ENCODE measurements at regions not wholly inside any gene's neighbourhood (a gene's known extent, or its start where the extent isn't known, plus 50 kb on each side); places are given as distances from the start of the nearest gene placed in this dataset.

DNA sequence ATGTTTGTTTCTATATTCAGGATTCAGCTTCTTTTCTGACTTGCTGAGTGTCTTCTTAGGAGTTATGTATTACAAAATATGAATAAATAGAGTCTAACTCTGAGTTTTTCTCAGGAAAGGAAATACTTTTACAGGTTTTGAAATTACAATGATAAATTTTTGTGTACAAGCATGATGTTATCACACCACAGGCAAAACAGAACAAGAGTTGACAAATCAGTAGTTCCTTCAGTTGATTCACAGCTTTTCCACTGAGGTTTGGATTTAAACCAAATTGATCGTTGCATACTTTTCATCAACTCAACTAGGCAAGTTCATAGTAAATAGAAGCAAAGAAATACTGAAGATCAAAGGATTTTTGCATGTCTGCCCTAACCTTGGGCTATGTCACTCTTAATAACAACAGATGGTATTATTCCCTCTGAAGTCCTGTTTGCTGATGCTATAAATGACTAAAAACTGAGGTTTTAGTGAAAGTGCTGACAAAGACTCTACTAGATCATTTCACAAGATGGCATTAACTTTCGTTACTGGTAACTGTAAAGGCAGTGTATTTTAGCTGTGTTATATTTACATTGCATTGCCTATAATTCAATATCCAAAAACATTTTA is 520.2 kb downstream of the FLRT2 start:
- Histone ChIP-seq H3K9ac (ENCODE audit: low read depth in 1 of 2, low read length in 2 of 2) (no peak overlapping the region), H3K4me1 (ENCODE audit: control insufficient read depth in 4 of 4, insufficient read depth in 4 of 4, low read length in 3 of 4) (no peaks in the 10 kb centered on the region), H3K27ac (ENCODE audit: low read depth in 1 of 2, low read length in 2 of 2) (no peak overlapping the region), H3K36me3 (ENCODE audit: control insufficient read depth in 4 of 4, insufficient read depth in 3 of 4, low read depth in 1 of 4, low read length in 3 of 4) (no peaks in the 10 kb centered on the region), H3K9me3 (ENCODE audit: control insufficient read depth in 4 of 4, low read length in 3 of 4) (no peaks in the 10 kb centered on the region), H3K27me3 (ENCODE audit: control insufficient read depth in 4 of 4, insufficient read depth in 4 of 4, low read length in 3 of 4) (no peaks in the 10 kb centered on the region), H3K4me3 (ENCODE audit: low read depth in 1 of 3, low read length in 3 of 3) (no peak overlapping the region)
- TF ChIP-seq HNF4A (conservative IDR thresholded peaks at IDR 0.05) (no peak), RAD21 (IDR thresholded peaks at IDR 0.05) (no peak), SP1 (IDR thresholded peaks at IDR 0.05) (no peak), FOXA2 (IDR thresholded peaks at IDR 0.05) (no peak), RXRA (IDR thresholded peaks at IDR 0.05) (no peak), HNF4G (IDR thresholded peaks at IDR 0.05) (no peak), TAF1 (conservative IDR thresholded peaks at IDR 0.05) (no peak), JUND (IDR thresholded peaks at IDR 0.05) (no peak)
- TF ChIP-seq, protein P1, sequence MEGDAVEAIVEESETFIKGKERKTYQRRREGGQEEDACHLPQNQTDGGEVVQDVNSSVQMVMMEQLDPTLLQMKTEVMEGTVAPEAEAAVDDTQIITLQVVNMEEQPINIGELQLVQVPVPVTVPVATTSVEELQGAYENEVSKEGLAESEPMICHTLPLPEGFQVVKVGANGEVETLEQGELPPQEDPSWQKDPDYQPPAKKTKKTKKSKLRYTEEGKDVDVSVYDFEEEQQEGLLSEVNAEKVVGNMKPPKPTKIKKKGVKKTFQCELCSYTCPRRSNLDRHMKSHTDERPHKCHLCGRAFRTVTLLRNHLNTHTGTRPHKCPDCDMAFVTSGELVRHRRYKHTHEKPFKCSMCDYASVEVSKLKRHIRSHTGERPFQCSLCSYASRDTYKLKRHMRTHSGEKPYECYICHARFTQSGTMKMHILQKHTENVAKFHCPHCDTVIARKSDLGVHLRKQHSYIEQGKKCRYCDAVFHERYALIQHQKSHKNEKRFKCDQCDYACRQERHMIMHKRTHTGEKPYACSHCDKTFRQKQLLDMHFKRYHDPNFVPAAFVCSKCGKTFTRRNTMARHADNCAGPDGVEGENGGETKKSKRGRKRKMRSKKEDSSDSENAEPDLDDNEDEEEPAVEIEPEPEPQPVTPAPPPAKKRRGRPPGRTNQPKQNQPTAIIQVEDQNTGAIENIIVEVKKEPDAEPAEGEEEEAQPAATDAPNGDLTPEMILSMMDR (IDR thresholded peaks at IDR 0.05; ENCODE audit: low read depth, low read length, missing input control), result no peak
- TF ChIP-seq, protein P2, sequence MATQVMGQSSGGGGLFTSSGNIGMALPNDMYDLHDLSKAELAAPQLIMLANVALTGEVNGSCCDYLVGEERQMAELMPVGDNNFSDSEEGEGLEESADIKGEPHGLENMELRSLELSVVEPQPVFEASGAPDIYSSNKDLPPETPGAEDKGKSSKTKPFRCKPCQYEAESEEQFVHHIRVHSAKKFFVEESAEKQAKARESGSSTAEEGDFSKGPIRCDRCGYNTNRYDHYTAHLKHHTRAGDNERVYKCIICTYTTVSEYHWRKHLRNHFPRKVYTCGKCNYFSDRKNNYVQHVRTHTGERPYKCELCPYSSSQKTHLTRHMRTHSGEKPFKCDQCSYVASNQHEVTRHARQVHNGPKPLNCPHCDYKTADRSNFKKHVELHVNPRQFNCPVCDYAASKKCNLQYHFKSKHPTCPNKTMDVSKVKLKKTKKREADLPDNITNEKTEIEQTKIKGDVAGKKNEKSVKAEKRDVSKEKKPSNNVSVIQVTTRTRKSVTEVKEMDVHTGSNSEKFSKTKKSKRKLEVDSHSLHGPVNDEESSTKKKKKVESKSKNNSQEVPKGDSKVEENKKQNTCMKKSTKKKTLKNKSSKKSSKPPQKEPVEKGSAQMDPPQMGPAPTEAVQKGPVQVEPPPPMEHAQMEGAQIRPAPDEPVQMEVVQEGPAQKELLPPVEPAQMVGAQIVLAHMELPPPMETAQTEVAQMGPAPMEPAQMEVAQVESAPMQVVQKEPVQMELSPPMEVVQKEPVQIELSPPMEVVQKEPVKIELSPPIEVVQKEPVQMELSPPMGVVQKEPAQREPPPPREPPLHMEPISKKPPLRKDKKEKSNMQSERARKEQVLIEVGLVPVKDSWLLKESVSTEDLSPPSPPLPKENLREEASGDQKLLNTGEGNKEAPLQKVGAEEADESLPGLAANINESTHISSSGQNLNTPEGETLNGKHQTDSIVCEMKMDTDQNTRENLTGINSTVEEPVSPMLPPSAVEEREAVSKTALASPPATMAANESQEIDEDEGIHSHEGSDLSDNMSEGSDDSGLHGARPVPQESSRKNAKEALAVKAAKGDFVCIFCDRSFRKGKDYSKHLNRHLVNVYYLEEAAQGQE (IDR thresholded peaks at IDR 0.05), result no peak
- no peak for DNase-seq (ENCODE audit: low spot score)
- 76% methylated on average over 2 of the region's 2 CpGs for WGBS

DNA sequence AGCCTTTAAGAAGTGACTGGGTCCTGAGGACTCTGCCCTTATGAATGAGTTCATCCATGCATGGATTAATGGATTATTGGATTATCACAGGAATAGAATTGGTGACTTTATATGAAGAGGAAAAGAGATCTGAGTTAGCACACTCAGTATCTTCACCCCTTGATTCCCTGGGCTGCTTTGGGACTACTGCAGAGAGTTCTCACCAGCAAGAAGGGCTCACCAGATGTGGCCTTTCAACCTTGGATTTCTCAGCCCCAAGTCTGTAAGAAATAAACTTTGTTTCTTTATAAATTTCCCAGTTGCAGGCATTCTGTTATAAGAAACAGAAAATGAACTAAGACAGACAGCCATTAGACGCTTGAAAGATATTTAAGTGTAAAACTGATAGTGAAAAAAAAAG is 509.2 kb downstream of the FLRT2 start:
- H3K27ac ChIP-seq (ENCODE audit: low read depth in 1 of 2, low read length in 2 of 2), result no peak overlapping the region
- no peak overlapping the region for H3K4me3 ChIP-seq (ENCODE audit: low read depth in 1 of 3, low read length in 3 of 3)
- H3K9me3 ChIP-seq (ENCODE audit: control insufficient read depth in 4 of 4, low read length in 3 of 4), result no peaks in the 10 kb centered on the region
- 90% methylated on average over 1 of the region's 1 CpG for WGBS
- H3K9ac ChIP-seq (ENCODE audit: low read depth in 1 of 2, low read length in 2 of 2), result no peak overlapping the region
- DNase-seq (ENCODE audit: low spot score), result no peak
- H3K4me1 ChIP-seq (ENCODE audit: control insufficient read depth in 4 of 4, insufficient read depth in 4 of 4, low read length in 3 of 4), result no peaks in the 10 kb centered on the region
- TF ChIP-seq, protein P2 (IDR thresholded peaks at IDR 0.05), result no peak
- TF ChIP-seq YY1 (IDR thresholded peaks at IDR 0.05) (no peak), JUND (IDR thresholded peaks at IDR 0.05) (no peak), HNF4A (conservative IDR thresholded peaks at IDR 0.05) (no peak), SP1 (IDR thresholded peaks at IDR 0.05) (no peak), HNF4G (IDR thresholded peaks at IDR 0.05) (no peak), NR2F2 (IDR thresholded peaks at IDR 0.05) (no peak), FOXA2 (IDR thresholded peaks at IDR 0.05) (no peak)
- TF ChIP-seq, protein P3, sequence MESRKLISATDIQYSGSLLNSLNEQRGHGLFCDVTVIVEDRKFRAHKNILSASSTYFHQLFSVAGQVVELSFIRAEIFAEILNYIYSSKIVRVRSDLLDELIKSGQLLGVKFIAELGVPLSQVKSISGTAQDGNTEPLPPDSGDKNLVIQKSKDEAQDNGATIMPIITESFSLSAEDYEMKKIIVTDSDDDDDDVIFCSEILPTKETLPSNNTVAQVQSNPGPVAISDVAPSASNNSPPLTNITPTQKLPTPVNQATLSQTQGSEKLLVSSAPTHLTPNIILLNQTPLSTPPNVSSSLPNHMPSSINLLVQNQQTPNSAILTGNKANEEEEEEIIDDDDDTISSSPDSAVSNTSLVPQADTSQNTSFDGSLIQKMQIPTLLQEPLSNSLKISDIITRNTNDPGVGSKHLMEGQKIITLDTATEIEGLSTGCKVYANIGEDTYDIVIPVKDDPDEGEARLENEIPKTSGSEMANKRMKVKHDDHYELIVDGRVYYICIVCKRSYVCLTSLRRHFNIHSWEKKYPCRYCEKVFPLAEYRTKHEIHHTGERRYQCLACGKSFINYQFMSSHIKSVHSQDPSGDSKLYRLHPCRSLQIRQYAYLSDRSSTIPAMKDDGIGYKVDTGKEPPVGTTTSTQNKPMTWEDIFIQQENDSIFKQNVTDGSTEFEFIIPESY (IDR thresholded peaks at IDR 0.05), result no peak
- TF ChIP-seq, protein P4, sequence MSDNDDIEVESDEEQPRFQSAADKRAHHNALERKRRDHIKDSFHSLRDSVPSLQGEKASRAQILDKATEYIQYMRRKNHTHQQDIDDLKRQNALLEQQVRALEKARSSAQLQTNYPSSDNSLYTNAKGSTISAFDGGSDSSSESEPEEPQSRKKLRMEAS (IDR thresholded peaks at IDR 0.05), result no peak
- TF ChIP-seq, protein P5, sequence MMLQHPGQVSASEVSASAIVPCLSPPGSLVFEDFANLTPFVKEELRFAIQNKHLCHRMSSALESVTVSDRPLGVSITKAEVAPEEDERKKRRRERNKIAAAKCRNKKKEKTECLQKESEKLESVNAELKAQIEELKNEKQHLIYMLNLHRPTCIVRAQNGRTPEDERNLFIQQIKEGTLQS (IDR thresholded peaks at IDR 0.05), result no peak
- TF ChIP-seq, protein P1 (IDR thresholded peaks at IDR 0.05; ENCODE audit: low read depth, low read length, missing input control), result no peak
- H3K36me3 ChIP-seq (ENCODE audit: control insufficient read depth in 4 of 4, insufficient read depth in 3 of 4, low read depth in 1 of 4, low read length in 3 of 4), result no peaks in the 10 kb centered on the region
- H3K27me3 ChIP-seq (ENCODE audit: control insufficient read depth in 4 of 4, insufficient read depth in 4 of 4, low read length in 3 of 4), result no peaks in the 10 kb centered on the region
